Activated naive CD4-positive, alpha-beta T cell treated with anti-CD3 and anti-CD28 coated beads, Interleukin-2, amount 50 U/mL, for 72 hours (primary cell): ENCODE measurements at regions not wholly inside any gene's neighbourhood (a gene's known extent, or its start where the extent isn't known, plus 50 kb on each side); places are given as distances from the start of the nearest gene placed in this dataset.

ENCODE experiments used
- ATAC-seq, 2 donors: fragments of 150-1000 bp; cut with Tn5 transposase; 2 replicates each; pipeline ENCODE4 v1.10.0; 2021; ENCODE audit warnings: mild to moderate bottlenecking in 2 of 2, moderate library complexity in 2 of 2
- DNase-seq, 2 donors: peaks; one replicate each; pipeline ENCODE4 v3.0.0; 2021 to 2022; ENCODE audit warnings: low spot score in 2 of 2
- H3K27ac Mint-ChIP-seq, 2 donors: one replicate each; pipeline ENCODE4 v1.8.0; 2022; ENCODE audit warnings: mild to moderate bottlenecking in 2 of 2, mixed read lengths in 2 of 2
- H3K36me3 Mint-ChIP-seq, 2 donors: one replicate each; pipeline ENCODE4 v1.8.0; 2022; ENCODE audit warnings: mixed read lengths in 2 of 2
- H3K9me3 Mint-ChIP-seq, 2 donors: one replicate each; pipeline ENCODE4 v1.8.0; 2022; ENCODE audit warnings: mixed read lengths in 2 of 2

DNA sequence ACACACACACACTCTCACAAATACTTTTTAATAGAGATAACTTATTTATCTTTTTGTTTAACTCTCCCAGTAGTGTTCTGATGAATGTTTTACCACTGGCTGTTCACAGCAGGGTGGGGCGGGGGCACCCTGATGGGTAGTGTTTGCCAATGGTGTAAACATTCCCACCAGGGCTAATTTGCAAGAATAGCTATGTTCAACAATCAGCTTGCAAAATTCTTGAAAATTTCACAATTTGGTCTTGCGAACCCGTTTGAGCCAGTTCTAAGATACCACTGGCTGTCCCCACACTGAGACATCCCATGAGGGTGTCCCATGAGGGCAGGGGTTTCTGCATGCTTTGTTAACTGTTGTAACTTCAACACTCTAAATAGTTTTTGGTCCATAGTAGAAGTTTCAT, 348.5 kb downstream of the CXCL12 start:
- DNase-seq (no peak), ATAC-seq (no peak)
- no peaks in the 10 kb centered on the region for H3K9me3 Mint-ChIP-seq
- H3K27ac Mint-ChIP-seq: no peak overlapping the region
- no peaks in the 10 kb centered on the region for H3K36me3 Mint-ChIP-seq

DNA sequence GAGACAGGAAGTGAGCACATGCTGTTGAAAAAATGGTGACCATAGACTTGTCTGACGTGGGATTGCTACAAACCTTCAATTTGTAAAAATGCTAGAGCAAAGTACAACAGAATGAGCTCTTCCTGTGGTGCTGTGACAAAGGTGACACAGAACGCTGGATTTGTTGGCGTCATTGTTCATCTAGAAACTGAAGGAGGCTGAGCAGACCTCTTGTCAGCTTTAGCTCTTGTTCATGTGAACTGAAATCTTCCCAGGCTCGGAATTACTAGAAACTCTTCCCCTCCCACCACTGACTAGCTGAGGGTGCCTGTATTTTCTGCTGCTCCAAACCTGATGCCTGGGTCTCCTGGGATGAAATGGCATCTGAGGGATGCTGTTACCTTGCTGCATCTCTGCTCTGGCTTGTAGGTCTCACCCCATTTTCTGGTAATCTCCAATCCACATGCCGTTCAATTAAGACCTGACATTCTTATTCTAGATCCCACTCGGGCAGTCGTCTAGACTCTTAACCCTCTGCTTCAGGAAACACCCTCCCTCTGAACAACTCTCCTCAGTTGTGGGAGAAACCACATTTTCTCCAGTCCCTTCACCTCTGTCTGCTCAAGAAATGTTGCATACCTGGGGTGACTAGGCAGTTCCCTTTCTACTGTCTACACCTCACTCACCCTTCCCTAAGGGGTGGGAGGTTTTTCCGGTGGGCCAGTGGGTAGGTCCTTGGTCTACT, 349.3 kb downstream of the CXCL12 start:
- Mint-ChIP-seq H3K9me3 (no peaks in the 10 kb centered on the region), H3K36me3 (no peaks in the 10 kb centered on the region), H3K27ac (peak overlapping the region in 1 of 2 donors; percentile 47)
- no peak for ATAC-seq
- DNase-seq: no peak

DNA sequence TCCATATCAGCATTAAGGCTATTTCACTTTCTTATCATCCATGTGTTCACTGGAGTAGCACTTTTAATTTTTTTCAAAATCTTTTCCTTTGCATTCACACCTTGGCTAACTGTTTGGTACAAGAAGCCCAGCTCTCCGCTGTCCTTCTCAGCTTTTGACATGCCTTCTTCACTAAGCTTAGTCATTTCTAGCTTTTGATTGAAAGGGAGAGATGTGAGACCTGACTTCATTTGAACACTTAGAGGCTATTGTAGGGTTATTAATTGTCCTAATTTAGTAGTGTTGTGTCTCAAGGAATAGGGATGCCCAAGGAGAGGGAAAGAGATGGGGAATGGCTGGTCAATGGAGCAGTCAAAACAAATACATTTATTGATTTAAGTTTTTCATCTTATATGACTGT, 350.0 kb downstream of the CXCL12 start:
- no peak for DNase-seq
- no peak for ATAC-seq
- Mint-ChIP-seq H3K9me3 (no peaks in the 10 kb centered on the region), H3K27ac (no peak overlapping the region), H3K36me3 (no peaks in the 10 kb centered on the region)

DNA sequence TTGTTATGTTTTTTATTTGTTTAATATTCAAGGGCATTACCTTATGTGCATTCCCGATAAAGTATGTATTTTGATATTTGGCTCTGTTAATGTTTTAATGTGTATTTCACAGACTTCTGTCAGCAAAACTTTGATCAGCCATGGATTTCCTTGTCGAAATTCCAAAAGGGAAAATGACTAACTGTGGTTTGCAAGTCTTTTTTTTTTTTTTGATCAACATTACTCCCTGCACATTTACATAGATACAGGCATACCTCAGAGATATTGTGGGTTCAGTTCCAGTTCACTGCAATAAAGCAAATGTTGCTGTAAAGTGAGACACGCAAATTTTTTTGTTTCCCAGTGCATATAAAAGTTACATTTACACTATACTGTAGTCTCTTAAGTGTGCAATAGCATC, 351.9 kb downstream of the CXCL12 start:
- DNase-seq (no peak), ATAC-seq (no peak)
- no peaks in the 10 kb centered on the region for H3K9me3 Mint-ChIP-seq
- H3K36me3 Mint-ChIP-seq: no peaks in the 10 kb centered on the region
- H3K27ac Mint-ChIP-seq: no peak overlapping the region

DNA sequence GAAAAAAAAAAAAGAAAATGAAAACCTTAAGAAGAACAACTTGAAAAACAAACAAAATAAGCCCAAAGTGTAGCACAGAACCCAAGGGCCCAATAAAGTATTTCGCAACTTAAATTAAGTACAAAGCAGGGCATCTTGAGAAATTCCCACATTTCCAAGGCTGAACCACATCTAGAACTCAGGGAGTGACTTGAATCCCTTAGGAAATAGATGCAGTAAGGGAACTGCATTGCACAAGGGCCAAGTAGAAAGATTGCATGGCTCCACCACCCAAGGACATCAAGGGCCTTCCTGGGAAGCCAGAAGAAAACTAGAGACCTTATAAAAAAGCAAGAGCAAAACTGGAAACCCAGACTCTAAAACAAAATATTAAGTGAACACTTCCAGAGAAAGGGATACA, 352.7 kb downstream of the CXCL12 start:
- DNase-seq: no peak
- ATAC-seq: no peak
- Mint-ChIP-seq H3K27ac (no peak overlapping the region), H3K36me3 (no peaks in the 10 kb centered on the region), H3K9me3 (no peaks in the 10 kb centered on the region)

DNA sequence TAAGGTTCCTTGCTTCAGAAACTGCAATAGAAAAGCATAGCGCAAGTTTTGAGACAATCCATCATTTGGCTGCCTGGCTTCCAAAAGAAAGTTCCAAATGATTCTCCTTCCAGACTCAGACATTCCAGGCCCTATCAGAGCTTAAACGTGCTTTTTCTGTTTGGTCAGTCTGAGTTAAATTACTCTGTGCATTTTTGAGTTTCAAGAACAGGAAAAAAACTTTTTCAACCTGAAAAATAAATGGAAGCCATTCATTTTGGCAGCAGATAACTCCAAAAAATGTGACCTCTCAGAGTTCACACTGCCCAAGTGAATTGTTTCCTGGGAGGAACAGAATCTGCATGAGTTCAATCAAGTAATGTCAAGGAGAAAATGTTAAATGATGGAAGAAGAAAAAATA, 354.2 kb downstream of the CXCL12 start:
- Mint-ChIP-seq H3K9me3 (no peaks in the 10 kb centered on the region), H3K36me3 (no peaks in the 10 kb centered on the region), H3K27ac (no peak overlapping the region)
- no peak for ATAC-seq
- no peak for DNase-seq

DNA sequence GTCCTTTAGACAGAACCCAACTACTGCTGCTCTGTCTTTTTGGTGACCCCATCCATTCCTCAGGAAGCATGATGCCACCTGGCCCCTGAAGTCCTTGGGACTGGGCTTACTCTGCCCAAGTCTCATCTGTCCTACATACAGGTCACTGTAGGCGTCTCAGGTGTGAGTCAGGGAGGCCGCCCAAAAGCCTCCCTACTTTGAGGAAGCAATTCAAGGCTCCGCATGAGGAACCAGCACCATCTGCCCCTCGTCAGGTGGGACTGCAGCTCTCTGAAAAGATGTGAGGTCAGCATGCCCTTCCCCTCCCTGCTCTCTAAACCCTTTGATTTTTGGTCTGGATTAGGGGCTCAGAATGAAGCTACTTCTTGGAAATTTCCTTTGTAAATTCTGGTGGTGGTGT, 354.8 kb downstream of the CXCL12 start:
- DNase-seq: peak in 1 of 2 donors; percentile 12
- H3K9me3 Mint-ChIP-seq: no peaks in the 10 kb centered on the region
- H3K36me3 Mint-ChIP-seq: no peaks in the 10 kb centered on the region
- ATAC-seq: peak; percentile 80 to 87
- H3K27ac Mint-ChIP-seq: no peak overlapping the region

DNA sequence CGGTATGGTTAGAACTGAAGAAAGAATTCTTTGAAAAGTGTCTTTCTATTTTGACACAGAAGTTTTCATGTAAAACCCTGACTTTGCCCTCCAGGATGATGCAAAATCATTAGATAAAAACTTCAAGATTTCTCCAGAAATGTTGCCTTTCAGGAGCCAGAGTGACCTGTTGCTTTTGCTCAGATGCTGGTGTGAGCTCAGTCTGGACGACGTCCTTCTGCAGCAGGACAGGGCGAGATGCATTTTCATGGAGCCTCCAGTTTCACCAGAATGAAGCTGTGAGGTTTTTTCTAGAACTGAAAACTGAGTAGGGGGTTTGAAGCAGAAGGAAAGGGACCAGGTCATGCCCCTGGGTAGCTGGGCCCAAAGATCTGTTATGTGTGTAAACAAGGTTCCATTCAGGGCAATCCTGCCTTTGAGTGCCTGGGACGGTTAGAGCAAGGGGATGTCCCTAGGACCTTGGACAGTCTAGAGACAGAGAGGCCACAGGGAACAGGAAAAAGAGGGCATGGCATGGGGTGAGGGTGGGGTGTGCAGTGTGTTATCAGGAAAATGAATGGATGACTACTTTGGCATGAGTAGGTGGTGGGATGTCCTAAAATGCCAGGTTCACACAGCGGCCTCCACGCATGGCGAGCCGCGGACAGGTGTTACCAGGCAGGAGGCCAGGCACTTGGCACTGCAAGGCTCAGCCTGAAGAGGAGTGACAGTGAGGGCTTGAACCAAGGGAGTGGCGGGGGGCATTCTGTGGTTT, 356.3 kb downstream of the CXCL12 start:
- Mint-ChIP-seq H3K36me3 (no peaks in the 10 kb centered on the region), H3K27ac (no peak overlapping the region), H3K9me3 (no peaks in the 10 kb centered on the region)
- DNase-seq (no peak), ATAC-seq (no peak)

DNA sequence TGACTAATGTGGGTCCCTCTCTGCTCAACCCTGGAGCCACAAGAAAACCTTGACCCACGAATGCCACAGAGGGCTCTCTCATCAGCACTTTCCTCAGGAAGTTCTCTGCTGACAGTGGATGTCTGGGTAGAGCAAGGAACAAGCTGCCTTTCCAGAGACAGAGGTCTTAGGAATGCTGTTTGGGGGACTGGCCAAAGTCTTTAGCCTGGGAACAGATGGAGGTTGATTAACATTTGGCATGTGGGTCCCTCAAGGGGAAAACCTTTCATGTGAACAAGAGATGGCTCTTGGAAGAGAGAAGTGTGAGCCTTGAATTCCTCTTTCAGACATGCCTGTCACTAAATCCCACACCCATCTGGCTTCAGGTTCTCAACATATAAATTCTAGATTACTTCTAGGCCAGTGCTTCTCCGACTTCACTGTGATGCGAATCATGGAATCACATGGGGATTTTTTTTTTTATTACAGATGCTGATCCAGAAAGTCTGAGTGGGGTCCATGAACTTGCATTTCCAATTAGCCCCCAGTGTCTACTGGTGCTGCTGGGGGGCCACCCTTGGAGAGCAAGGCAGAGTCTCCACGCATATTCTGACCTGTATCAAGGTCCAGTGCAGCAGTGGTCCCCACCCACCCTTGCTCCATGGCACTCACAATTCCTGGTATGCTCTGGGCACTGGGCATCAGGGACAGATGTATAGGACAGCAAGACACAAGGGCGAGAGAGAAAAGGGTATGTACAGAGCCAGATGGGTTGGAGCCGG, 360.4 kb downstream of the CXCL12 start:
- H3K36me3 Mint-ChIP-seq: no peaks in the 10 kb centered on the region
- no peak overlapping the region for H3K27ac Mint-ChIP-seq
- DNase-seq: no peak
- ATAC-seq: no peak
- no peaks in the 10 kb centered on the region for H3K9me3 Mint-ChIP-seq

DNA sequence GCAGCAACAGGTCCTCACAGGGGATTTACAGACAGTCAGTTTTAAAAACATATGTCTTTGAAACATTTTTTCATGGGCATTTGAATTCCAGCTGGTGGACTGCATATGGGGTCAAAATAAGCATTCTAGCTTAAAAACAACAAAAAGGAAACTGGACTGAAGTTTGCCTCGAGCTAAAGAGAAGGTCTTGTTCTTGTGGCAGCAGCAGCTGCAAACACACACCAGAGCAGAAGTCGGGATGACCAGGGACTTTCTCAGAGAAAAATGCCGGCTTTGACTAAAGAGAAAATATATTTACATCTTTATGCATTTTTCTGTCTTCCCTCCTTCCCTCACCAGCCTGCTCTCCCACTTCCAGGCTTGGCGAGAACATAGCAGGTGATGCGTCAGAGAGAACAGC, 361.4 kb downstream of the CXCL12 start:
- ATAC-seq: no peak
- no peak for DNase-seq
- Mint-ChIP-seq H3K9me3 (no peaks in the 10 kb centered on the region), H3K27ac (no peak overlapping the region), H3K36me3 (no peaks in the 10 kb centered on the region)

DNA sequence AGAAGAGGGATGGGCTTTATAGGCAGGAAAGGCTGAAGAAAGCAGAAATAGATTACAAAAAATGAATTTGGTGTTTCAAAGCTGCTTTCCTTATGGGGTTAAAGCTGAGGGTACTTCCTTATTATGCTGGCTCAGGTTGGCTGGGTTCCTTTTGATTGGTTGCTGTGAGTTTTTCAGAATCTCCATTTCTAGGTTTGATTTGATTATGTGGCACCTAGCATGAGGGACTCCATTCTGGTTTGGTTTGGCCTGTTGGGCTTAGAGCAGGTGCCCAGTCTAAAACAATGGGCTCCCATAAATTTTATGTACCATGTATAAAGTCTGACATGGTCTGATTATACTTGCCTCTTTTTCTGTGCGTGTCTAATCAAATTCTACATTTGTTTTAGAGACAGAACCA, 362.7 kb downstream of the CXCL12 start:
- H3K9me3 Mint-ChIP-seq: no peaks in the 10 kb centered on the region
- no peak overlapping the region for H3K27ac Mint-ChIP-seq
- ATAC-seq: no peak

DNA sequence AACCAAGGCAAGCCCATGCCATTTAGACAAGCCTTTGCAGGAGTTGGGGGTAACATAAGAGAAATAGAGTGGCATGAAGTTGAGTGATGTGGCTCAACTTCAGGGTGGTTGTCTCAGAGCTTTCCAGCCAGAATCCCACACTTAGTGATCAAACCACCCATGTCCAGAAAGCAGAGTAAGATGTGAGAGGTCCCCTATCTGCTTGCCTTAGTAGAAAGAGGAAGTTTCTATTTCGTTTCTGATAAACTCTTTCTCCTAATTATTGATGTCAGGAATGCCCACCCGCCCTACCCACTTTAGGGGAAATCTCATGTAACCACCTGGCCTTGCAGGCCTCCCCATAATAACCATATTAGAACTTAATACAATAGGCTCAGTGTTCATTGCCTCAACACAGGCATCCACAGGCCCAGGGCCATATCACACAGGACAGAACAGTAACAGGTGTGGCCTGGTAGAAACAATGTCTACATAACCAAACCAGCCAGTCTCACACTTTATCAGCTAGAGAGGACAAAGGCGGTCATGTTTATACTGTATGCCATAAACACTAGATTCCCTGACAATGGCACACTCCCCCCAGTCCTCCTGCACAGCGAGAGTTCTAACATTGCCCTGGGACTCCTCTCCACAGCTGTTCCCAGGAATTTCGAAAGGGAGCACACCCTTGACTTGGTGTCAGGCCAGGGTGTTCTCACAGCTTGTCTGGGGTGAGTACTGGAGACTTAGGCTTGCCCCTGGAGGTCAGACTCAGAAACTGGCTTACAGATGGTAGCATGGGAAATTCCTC, 364.4 kb downstream of the CXCL12 start:
- no peak for ATAC-seq
- H3K9me3 Mint-ChIP-seq: no peaks in the 10 kb centered on the region
- H3K27ac Mint-ChIP-seq: no peak overlapping the region
- no peaks in the 10 kb centered on the region for H3K36me3 Mint-ChIP-seq
- DNase-seq: no peak

More for the DNA sequence above, 362.7 kb downstream of the CXCL12 start:
- no peaks in the 10 kb centered on the region for H3K36me3 Mint-ChIP-seq
- DNase-seq: no peak

DNA sequence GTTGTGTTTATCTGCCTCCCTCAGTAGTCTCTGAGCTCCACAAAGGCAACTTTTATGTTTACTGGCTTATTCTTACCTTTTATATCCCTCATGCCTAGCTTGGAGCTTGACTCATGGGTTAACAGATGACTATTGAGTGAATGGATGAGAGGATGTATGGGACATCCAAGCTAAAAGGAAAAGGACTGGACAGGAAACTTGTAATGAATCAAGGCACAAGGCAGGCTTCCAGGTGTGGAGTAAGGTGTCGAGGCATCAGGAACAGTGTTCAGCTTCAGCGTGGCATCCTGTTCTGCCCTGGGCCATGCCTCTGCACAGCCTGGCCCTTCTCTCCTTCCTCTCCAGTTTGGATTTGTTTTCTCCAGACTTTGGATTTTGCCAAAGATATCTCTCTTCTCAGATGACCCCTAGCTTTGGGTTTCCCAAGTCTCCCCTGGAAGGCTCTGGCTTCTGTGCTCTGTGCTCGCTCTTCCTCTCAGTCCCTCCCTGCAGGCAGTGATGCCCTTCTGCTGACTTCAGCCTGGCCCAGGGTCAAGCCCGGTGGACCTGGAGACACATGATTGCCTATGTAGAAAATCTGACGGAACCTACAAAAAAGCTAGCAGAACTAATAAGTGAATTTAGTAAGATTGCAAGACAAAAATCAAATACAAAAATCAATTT, 367.3 kb downstream of the CXCL12 start:
- ATAC-seq (no peak), DNase-seq (no peak)
- H3K27ac Mint-ChIP-seq: no peak overlapping the region
- H3K36me3 Mint-ChIP-seq: no peaks in the 10 kb centered on the region
- H3K9me3 Mint-ChIP-seq: no peaks in the 10 kb centered on the region

DNA sequence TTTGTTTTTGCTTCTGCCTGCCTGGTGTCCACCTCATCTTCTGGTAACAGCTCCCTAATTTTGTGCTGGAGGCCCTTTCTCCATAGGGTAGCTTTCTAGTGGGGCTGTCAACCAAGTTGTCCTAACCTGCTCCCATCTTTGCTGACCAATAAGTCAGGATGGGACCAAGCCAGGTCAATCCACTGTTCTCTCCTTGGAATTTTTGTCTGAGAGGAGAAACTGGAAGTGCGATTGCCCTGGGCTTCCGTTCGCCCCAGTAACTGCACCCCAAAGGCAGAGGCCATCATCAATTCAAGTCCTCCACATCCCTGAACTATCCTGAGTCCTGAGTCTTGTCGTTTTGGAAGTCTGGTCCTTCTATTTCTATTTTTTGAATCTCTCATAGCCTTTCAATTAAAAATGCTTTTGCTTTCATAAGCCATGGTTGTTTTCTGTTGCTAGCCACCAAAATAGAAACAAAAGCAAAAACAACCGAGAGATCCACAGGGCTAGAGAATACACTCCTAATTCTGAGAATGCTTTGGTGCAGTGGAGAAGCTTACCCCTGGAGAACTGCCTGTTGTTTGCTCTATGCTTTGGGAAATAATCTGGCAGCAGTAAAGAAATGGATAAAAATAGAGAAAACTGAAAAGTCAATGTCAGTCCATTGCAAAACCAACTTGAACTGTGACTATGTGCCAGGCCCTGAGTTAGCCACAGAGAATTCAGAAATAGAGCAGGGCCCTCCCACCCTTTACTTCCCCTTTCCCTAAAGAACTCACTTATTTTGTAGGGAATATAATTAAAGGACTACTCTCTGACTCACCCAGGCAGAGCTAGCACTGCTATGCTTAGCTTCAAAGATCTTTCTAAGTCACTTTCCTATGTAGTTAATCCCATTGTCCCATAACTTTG, 368.1 kb downstream of the CXCL12 start:
- Mint-ChIP-seq H3K36me3 (no peaks in the 10 kb centered on the region), H3K27ac (no peak overlapping the region), H3K9me3 (no peaks in the 10 kb centered on the region)
- DNase-seq (no peak), ATAC-seq (no peak)

DNA sequence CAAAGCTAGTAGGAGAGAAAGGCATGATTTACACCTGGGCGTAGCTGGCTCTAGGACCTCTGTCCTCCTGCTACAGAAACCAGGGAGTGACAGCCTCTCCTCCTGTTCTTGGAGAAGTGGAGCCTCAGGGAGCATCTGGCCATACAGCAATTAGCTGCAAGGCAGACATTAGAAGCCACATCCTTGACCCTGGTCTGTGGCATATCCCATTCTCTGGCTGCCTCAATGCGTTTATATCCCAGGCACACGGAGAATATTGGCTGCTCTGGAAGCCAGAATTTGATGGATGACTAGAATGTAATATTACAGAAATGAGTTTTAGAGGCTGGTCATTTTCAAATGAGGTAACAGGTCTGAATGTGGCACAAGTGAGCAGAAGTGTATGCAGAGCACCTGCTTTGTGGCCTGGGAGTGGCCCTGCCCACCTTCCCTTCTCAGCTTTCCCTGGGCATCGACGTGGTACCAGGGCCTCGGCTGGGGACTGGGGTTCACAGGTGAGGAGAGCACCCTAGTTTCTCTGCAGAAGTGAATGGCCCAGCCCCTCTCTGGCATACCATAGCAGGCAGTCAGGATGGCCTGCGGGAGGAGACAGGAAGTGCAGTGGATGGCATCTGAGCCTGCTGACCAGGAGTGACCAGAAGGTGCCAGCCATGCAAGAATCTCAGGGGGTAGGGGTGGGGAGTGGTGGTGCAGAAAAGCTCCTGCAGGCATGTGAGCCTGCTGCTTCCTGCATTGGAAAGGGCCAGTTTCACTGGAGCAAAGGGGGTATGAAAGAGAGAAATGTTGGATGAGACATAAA, 367.2 kb upstream of the ZNF32 start:
- Mint-ChIP-seq H3K9me3 (no peaks in the 10 kb centered on the region), H3K27ac (no peak overlapping the region), H3K36me3 (no peaks in the 10 kb centered on the region)
- no peak for ATAC-seq
- no peak for DNase-seq
